OCI-LY3 (cell line): ENCODE measurements at regions not wholly inside any gene's neighbourhood (a gene's known extent, or its start where the extent isn't known, plus 50 kb on each side); places are given as distances from the start of the nearest gene placed in this dataset.

Source experiments
- H2AFZ ChIP-seq: fragments of 200-600, 300-600 bp; shearing (Covaris generic); 2 replicates; pipeline ENCODE4 v1.6.0; 2014; ENCODE audit warnings: antibody characterized with exemption, low read depth, low read length
- H3K27ac ChIP-seq: fragments of 200-600, 300-600 bp; sonication (generic); 2 replicates; pipeline ENCODE4 v1.5.1; 2014; ENCODE audit warnings: mild to moderate bottlenecking, low read length, moderate library complexity, mixed read lengths
- H3K27me3 ChIP-seq: fragments of 200-600, 300-600 bp; sonication (generic); 2 replicates; pipeline ENCODE4 v1.6.1; 2014; ENCODE audit warnings: low read depth, low read length, mixed read lengths
- H3K36me3 ChIP-seq: fragments of 200-600, 300-600 bp; sonication (generic); replicated peaks from 2 replicates; pipeline ENCODE3; 2014; ENCODE audit warnings: low read depth, low read length, mixed read lengths
- H3K4me1 ChIP-seq: fragments of 300-600, 200-600 bp; sonication (generic); 2 replicates; pipeline ENCODE4 v1.6.1; 2014; ENCODE audit warnings: low read length, mixed read lengths
- H3K4me2 ChIP-seq: fragments of 200-600, 300-600 bp; sonication (generic); 2 replicates; pipeline ENCODE4 v1.6.1; 2014; ENCODE audit warnings: low read length, mixed read lengths
- H3K4me3 ChIP-seq: fragments of 300-600, 200-600 bp; sonication (generic); 2 replicates; pipeline ENCODE4 v1.5.1; 2014; ENCODE audit warnings: antibody characterized with exemption, mild to moderate bottlenecking, low read length, moderate library complexity
- H3K79me2 ChIP-seq: fragments of 300-600, 200-600 bp; shearing (Covaris generic); 2 replicates; pipeline ENCODE4 v1.6.1; 2014; ENCODE audit warnings: mild to moderate bottlenecking, low read length, mixed read lengths
- H3K9ac ChIP-seq: fragments of 300-600, 200-600 bp; shearing (Covaris generic); 2 replicates; pipeline ENCODE4 v1.6.0; 2014; ENCODE audit warnings: mild to moderate bottlenecking, low read length, moderate library complexity
- H3K9me3 ChIP-seq: fragments of 200-600, 300-600 bp; shearing (Covaris generic); 2 replicates; pipeline ENCODE4 v1.6.1; 2014; ENCODE audit warnings: low read length, mixed read lengths; ENCODE audit not compliant: insufficient read depth
- H4K20me1 ChIP-seq: fragments of 200-600, 300-600 bp; sonication (generic); 2 replicates; pipeline ENCODE4 v1.6.1; 2016; ENCODE audit warnings: low read length, mixed read lengths; ENCODE audit not compliant: insufficient read depth
- CTCF ChIP-seq: fragments of 200-600, 300-600 bp; sonication (generic); IDR thresholded peaks from 2 replicates; pipeline ENCODE4 v1.5.1; 2014; ENCODE audit warnings: antibody characterized with exemption, low read length, low read depth
- EZH2phosphoT487 ChIP-seq: fragments of 200-600 bp; shearing (Covaris generic); IDR thresholded peaks from 2 replicates; pipeline ENCODE4 v1.6.1; 2018; ENCODE audit warnings: antibody characterized with exemption, mixed run types, low read depth

- H3K4me3 ChIP-seq: no peak overlapping the region
- H4K20me1 ChIP-seq: no peaks in the 10 kb centered on the region
- no peaks in the 10 kb centered on the region for H3K79me2 ChIP-seq
- no peak overlapping the region for H2AFZ ChIP-seq
- no peaks in the 10 kb centered on the region for H3K36me3 ChIP-seq
- H3K9ac ChIP-seq: no peak overlapping the region
- no peaks in the 10 kb centered on the region for H3K4me1 ChIP-seq
- H3K4me2 ChIP-seq: no peak overlapping the region
- no peaks in the 10 kb centered on the region for H3K9me3 ChIP-seq
- H3K27ac ChIP-seq: no peak overlapping the region
- no peak for TF ChIP-seq EZH2phosphoT487
- TF ChIP-seq CTCF: no peak
- no peaks in the 10 kb centered on the region for H3K27me3 ChIP-seq
Observed at GRCh38 chr6:170232186-170233002, 58.5 kb downstream of the DLL1 start.

- Histone ChIP-seq H4K20me1 (no peaks in the 10 kb centered on the region), H3K4me1 (no peaks in the 10 kb centered on the region), H3K4me2 (no peak overlapping the region), H3K27ac (no peak overlapping the region), H3K36me3 (no peaks in the 10 kb centered on the region), H3K4me3 (no peak overlapping the region), H3K79me2 (no peaks in the 10 kb centered on the region), H2AFZ (no peak overlapping the region), H3K9me3 (no peaks in the 10 kb centered on the region), H3K27me3 (no peaks in the 10 kb centered on the region), H3K9ac (no peak overlapping the region)
- TF ChIP-seq CTCF (no peak), EZH2phosphoT487 (no peak)
Observed at GRCh38 chr6:170231293-170232185, 59.3 kb downstream of the DLL1 start.

GRCh38 chr6:170230520-170231292, 60.2 kb downstream of the DLL1 start:
- Histone ChIP-seq H3K9me3 (no peaks in the 10 kb centered on the region), H3K79me2 (no peaks in the 10 kb centered on the region), H2AFZ (no peak overlapping the region), H3K9ac (no peak overlapping the region), H3K27ac (no peak overlapping the region), H4K20me1 (no peaks in the 10 kb centered on the region), H3K4me2 (no peak overlapping the region), H3K27me3 (no peaks in the 10 kb centered on the region), H3K4me3 (no peak overlapping the region), H3K4me1 (no peaks in the 10 kb centered on the region), H3K36me3 (no peaks in the 10 kb centered on the region)
- no peak for TF ChIP-seq EZH2phosphoT487
- no peak for TF ChIP-seq CTCF
